ENCODE measurements at regions not wholly inside any gene's neighbourhood (a gene's known extent, or its start where the extent isn't known, plus 50 kb on each side); places are given as distances from the start of the nearest gene placed in this dataset.
"Not testable (repeated sequence)": the region's sequence is repeated elsewhere in the genome, so short reads cannot be mapped to it uniquely, and the experiment has no call there.

DNA sequence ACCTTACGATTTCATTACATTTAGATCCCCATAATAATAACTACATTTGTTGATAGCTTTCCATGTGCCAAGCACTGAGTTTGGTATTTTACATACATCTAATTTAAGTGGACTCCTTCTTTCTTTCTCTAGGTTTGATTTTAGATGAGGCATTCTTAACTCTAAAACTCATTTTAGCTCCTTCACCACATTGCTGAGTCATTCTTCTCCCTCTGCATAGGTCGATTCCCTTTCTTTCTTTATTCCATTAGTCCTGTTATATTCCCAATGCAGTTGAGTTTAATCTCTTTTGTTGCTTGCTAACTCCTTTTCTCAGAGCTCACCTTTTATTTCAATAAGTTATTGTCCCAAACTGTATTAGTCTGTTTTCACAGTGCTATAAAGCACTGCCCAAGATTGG is 329.8 kb downstream of the TAF11L14 start:
- DNase-seq (ENCODE audit: low spot score in 2 of 2), result no peak

DNA sequence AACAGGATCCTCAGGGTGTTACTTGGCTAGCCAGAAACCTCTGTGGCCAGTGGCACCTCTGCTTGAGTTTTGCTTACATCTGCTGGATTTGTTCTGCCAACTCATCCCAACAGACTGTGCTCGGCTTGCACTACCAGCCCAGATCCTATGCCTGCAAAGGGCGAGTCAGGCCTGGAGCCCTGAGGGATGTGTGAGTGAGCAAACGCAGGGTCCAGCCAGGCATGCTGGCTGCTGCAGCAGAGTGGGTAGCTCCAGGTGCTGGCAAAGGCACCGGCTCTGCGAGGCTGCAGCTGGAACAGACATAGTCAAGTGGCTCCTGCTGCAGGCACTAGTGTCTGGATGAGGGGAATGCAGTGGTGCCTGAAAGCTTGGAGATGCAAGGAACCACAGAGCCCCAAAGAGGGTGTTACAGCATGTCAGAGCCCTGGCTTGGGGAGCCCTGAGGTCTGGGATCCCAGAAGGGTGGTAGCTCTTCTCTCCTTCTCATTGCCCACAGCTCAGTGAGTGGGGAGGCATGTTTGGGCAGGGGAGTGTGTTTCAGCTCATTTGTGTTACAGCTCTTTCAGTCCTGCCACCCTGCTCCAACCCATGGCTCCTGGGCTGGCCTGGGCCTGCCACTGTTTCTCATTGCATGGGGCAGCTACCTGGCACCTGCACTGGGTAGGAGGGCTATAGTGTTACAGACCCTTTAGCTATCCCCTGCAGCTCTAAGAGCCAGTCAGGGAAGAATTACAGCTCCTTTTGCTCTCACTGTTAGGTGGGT is 332.6 kb downstream of the TAF11L14 start:
- Mint-ChIP-seq H3K9me3 (peaks cover 10% of the 10 kb centered on the region), H3K27ac (no peak overlapping the region), H3K4me1 (no peaks in the 10 kb centered on the region), H3K36me3 (no peaks in the 10 kb centered on the region), H3K4me3 (no peak overlapping the region), H3K27me3 (peaks cover 2% of the 10 kb centered on the region)
- DNase-seq (ENCODE audit: low spot score in 2 of 2) (no peak), ATAC-seq (ENCODE audit: low read depth) (no peak)

More for the DNA sequence above, 329.8 kb downstream of the TAF11L14 start:
- Mint-ChIP-seq H3K27ac (no peak overlapping the region), H3K36me3 (no peaks in the 10 kb centered on the region), H3K4me1 (no peaks in the 10 kb centered on the region), H3K27me3 (peaks cover 2% of the 10 kb centered on the region), H3K4me3 (no peak overlapping the region), H3K9me3 (peaks cover 8% of the 10 kb centered on the region)
- no peak for ATAC-seq (ENCODE audit: low read depth)

DNA sequence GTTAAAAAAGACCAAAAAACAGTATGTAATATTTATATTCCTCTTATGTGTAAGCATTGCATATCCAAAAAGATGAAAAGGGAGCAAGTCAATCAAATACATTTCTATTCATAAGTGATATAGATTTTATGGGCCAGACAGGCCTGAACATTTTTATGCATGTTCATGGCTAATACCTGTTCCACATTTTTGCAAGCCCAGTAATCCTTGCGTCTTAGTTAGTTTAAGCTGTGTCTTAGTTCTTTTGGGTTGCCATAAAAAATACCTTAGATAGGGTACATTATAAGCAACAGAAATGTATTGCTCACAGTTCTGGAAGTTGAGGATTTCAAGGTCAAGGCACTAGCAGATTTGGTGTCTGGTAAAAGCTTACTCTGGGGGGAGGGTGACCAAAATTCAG is 342.1 kb downstream of the TAF11L14 start:
- DNase-seq (ENCODE audit: low spot score in 2 of 2) (no peak), ATAC-seq (ENCODE audit: low read depth) (no peak)
- Mint-ChIP-seq H3K9me3 (no peaks in the 10 kb centered on the region), H3K4me1 (no peaks in the 10 kb centered on the region), H3K4me3 (no peak overlapping the region), H3K27me3 (peaks cover 3% of the 10 kb centered on the region), H3K27ac (no peak overlapping the region), H3K36me3 (no peaks in the 10 kb centered on the region)

DNA sequence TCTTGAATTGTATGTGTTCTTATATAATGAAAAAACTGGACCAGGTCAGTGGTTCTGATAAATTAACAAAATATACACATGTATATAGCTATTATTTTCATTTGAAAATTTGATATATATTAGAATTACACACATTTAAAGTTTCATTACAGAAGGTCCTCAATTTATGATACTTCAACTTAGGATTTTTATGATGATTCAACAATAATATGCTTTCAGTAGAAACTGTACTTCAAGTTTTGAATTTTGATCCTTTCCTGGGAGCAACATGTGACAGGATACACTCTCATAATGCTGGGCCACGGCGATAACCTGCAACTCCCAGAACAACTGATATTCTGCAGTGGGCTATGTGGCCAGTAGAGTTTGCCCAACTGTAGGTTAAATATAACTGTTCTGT is 344.7 kb downstream of the TAF11L14 start:
- ATAC-seq (ENCODE audit: low read depth), result no peak
- H3K4me1 Mint-ChIP-seq, result no peaks in the 10 kb centered on the region
- H3K9me3 Mint-ChIP-seq, result no peaks in the 10 kb centered on the region

DNA sequence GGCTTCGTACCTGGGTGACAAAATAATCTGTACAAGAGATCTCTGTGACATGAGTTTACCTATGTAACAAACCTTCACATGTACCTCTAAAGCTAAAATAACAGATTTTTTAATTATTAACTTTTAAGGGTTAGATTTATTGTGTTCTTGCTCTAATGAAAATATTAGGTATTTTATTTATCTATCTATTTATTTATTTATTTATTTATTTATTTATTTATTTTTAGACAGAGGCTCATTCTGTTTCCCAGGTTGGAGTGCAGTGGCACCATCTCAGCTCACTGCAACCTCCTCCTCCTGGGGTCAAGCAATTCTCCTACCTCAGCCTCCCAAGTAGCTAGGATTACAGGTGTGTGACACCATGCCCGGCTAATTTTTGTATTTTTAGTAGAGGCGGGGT is 348.4 kb downstream of the TAF11L14 start:
- not testable (repeated sequence) for H3K4me1 Mint-ChIP-seq; DNase-seq (ENCODE audit: low spot score in 2 of 2); H3K27me3 Mint-ChIP-seq; H3K36me3 Mint-ChIP-seq; H3K4me3 Mint-ChIP-seq; ATAC-seq (ENCODE audit: low read depth); H3K9me3 Mint-ChIP-seq; H3K27ac Mint-ChIP-seq

More for the DNA sequence above, 344.7 kb downstream of the TAF11L14 start:
- Mint-ChIP-seq H3K27me3 (no peaks in the 10 kb centered on the region), H3K4me3 (no peak overlapping the region), H3K36me3 (no peaks in the 10 kb centered on the region), H3K27ac (no peak overlapping the region)
- DNase-seq (ENCODE audit: low spot score in 2 of 2), result no peak

DNA sequence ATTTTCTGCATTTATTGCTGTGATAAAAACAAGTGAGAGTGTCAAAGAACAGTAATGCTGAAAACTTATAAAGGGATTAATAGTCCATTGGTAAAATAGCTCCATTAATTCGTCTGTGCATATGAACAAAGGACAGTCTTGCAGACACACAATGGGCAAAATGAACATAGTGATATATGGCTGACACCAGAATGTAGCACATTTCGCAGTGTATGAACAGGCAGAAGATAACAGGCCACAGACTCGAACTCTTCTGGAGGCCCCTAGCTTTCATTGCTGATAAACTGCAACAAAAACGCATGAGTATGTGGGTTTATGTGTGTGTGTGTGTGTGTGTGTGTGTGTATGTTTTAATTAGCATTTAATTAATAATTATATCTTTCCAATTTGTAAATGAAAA is 354.8 kb downstream of the TAF11L14 start:
- ATAC-seq (ENCODE audit: low read depth) (no peak), DNase-seq (ENCODE audit: low spot score in 2 of 2) (no peak)
- Mint-ChIP-seq H3K9me3 (no peaks in the 10 kb centered on the region), H3K27me3 (no peaks in the 10 kb centered on the region), H3K4me1 (no peaks in the 10 kb centered on the region), H3K4me3 (no peak overlapping the region), H3K27ac (no peak overlapping the region), H3K36me3 (no peaks in the 10 kb centered on the region)

DNA sequence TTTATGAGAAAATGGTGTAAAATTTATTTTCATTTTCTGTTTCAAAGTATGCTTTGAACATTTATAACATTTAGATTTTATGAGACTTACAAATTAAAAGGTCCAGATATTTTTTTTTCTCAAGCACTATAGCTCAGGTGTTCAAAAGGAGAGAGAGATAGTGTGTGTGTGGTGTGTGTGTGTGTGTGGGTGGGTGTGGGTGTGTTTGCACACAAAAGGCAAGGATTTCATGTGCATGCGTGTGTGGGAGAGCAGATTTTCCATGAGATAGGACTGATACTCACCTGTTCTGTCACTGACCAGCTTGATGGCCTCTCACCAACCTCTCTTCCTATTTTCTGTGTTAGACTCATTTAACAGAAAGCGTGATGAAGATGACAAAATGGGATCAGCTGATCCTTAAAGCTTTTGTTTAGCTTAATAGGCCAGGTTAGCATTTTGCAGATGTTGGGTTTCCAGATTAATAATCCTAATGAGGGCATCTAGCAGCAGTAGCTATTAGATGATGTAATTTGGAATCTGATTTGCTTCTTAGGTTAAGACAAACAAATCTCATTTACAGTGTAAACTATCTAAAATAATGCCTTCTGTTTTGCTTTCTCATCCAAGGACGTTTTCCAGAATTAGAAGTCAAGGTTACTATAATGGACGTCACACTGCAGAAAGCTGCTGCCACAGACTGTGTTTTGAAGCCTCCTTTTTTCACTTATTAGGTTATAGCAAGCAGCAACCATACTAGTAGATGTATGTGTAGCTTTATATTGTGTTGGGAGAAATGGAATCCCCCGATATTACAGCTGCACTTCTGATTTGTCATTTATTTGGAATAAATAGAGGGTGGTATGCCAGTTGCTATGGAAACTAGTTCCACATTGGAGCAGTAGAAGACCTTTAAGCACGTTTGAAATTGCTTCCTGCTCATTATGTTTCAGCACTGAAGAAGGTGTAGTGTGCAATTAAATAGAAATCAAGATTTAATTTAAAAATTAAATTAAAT is 355.6 kb downstream of the TAF11L14 start:
- ATAC-seq (ENCODE audit: low read depth), result no peak
- Mint-ChIP-seq H3K36me3 (no peaks in the 10 kb centered on the region), H3K9me3 (no peaks in the 10 kb centered on the region), H3K4me3 (no peak overlapping the region), H3K4me1 (no peaks in the 10 kb centered on the region), H3K27me3 (no peaks in the 10 kb centered on the region), H3K27ac (no peak overlapping the region)
- no peak for DNase-seq (ENCODE audit: low spot score in 2 of 2)

DNA sequence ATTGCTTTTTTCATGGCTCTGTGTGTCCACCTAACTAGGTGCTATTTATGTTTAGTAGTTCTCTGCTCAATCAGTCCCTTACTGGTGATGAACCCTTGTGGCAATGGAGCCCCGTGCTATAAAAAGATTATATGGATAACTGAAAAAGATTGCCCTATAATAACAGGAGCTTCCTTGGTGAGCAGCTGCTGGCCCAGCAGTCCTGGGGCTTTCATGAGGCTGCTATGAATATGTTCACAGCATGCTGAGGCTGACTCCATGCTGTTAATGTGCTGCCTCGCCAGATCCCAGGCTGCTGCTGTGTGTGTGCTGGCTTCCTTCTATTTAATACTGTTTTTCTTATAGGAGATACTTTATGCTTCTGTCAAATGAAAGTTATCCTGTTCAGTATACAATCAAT is 357.5 kb downstream of the TAF11L14 start:
- Mint-ChIP-seq H3K36me3 (no peaks in the 10 kb centered on the region), H3K27ac (no peak overlapping the region), H3K9me3 (no peaks in the 10 kb centered on the region), H3K27me3 (no peaks in the 10 kb centered on the region), H3K4me1 (no peaks in the 10 kb centered on the region), H3K4me3 (no peak overlapping the region)
- ATAC-seq (ENCODE audit: low read depth) (no peak), DNase-seq (ENCODE audit: low spot score in 2 of 2) (no peak)

DNA sequence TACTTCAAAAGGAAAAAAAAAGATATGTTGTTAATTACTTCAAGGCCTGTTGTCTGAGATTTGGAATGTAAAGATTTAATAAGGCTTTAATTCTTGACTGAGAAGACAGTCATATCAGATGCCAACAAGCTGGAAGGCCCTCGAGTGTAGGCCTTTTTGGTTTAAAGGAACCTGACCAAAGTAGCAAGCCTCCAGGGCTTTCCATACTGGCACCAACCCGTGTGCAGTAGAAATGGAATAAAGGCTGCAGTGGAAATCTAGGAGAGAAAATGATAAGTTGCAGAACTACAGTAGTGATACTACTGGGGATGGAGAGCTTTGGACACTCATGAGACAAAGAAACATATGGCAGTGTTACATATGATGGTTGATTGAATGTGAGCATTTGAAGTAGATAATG is 358.0 kb downstream of the TAF11L14 start:
- ATAC-seq (ENCODE audit: low read depth), result no peak
- H3K36me3 Mint-ChIP-seq, result no peaks in the 10 kb centered on the region
- H3K27ac Mint-ChIP-seq, result no peak overlapping the region
- no peaks in the 10 kb centered on the region for H3K4me1 Mint-ChIP-seq
- DNase-seq (ENCODE audit: low spot score in 2 of 2), result no peak
- H3K27me3 Mint-ChIP-seq, result no peaks in the 10 kb centered on the region
- no peaks in the 10 kb centered on the region for H3K9me3 Mint-ChIP-seq
- no peak overlapping the region for H3K4me3 Mint-ChIP-seq

DNA sequence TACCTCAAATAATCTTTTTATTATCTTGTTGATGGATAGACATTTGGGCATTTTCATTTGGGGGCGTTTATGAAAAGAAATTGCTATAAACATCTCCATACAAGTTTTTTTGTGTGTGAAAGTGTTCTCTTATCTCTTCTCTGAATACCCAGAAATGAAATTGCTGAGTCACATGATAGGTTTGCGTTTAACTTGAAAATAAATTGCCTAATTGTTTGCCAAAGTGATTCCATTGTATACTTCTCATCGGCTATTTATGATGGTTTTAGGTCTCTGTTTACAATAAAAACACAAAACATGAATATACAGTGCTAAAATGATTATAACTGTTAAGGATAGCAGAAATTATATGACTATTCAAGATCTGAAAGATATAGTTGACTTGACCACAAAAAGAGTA is 361.7 kb downstream of the TAF11L14 start:
- DNase-seq (ENCODE audit: low spot score in 2 of 2) (no peak), ATAC-seq (ENCODE audit: low read depth) (no peak)
- Mint-ChIP-seq H3K36me3 (no peaks in the 10 kb centered on the region), H3K4me1 (no peaks in the 10 kb centered on the region), H3K27me3 (no peaks in the 10 kb centered on the region), H3K4me3 (no peak overlapping the region), H3K9me3 (no peaks in the 10 kb centered on the region), H3K27ac (no peak overlapping the region)

DNA sequence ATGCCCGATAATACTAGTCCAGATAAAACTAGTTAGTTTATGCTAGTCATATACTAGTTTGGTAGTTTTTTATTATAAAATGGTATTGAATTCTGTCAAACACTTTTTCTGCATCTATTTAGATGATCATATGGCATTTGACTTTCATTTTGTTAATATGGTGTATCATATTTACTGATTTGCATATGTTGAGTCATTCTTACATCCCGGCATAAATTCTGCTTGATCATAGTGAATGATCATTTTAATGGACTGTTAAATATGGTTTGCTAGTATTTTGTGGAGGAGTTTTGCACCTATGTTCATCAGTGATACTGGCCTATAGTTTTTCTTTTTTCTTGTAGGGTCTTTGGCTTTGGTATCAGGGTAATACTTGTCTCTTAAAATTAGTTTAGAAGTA is 365.6 kb downstream of the TAF11L14 start:
- ATAC-seq (ENCODE audit: low read depth) (no peak), DNase-seq (ENCODE audit: low spot score in 2 of 2) (no peak)
- Mint-ChIP-seq H3K27ac (no peak overlapping the region), H3K27me3 (peaks cover 1% of the 10 kb centered on the region), H3K9me3 (no peaks in the 10 kb centered on the region), H3K4me3 (no peak overlapping the region), H3K36me3 (no peaks in the 10 kb centered on the region), H3K4me1 (no peaks in the 10 kb centered on the region)

DNA sequence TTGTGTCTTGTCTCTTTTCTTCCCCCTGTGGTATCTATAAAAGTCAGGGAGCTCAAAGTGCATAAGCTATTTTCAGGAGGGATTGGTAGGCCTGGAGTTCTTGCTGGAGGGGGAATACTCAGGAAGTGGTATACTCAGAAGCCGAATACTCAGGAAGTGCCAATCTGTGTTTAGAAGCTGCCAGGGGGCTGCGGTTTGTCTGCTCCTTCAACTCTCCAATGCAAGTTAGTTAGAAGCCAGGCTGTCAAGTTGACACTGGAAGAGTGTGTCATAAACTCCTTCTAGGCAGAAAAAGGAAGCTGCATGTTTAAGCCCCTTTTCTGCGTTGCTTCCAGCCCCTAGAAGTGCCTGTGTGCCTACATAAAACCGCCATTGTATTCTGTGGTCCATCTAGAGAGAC is 366.5 kb downstream of the TAF11L14 start:
- no peaks in the 10 kb centered on the region for H3K4me1 Mint-ChIP-seq
- H3K9me3 Mint-ChIP-seq, result peaks cover 3% of the 10 kb centered on the region
- DNase-seq (ENCODE audit: low spot score in 2 of 2), result no peak
- H3K36me3 Mint-ChIP-seq, result no peaks in the 10 kb centered on the region
- no peak for ATAC-seq (ENCODE audit: low read depth)
- no peak overlapping the region for H3K4me3 Mint-ChIP-seq
- no peak overlapping the region for H3K27ac Mint-ChIP-seq
- H3K27me3 Mint-ChIP-seq, result peaks cover 1% of the 10 kb centered on the region

DNA sequence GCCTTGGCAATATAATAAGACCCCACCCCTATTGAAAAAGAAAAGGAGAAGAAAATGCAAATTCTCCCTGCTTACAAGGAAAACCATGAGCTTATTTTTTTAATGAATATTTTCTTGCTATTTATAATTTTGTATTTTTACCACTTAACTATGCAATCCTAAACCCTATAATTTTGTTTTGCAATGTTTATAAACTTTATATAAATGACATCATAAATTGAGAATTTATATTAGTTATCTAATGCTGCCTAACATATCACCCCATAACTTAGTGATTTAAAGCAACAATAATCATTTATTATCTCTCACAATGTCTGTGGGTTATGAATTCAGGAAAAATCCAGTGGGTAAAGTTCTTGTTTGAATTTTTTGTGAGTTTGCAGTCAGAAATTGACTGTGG is 369.1 kb downstream of the TAF11L14 start:
- peaks cover 1% of the 10 kb centered on the region for H3K27me3 Mint-ChIP-seq
- no peak for ATAC-seq (ENCODE audit: low read depth)
- H3K4me3 Mint-ChIP-seq, result no peak overlapping the region
- no peak overlapping the region for H3K27ac Mint-ChIP-seq
- H3K4me1 Mint-ChIP-seq, result no peaks in the 10 kb centered on the region
- H3K9me3 Mint-ChIP-seq, result peaks cover 4% of the 10 kb centered on the region
- no peak for DNase-seq (ENCODE audit: low spot score in 2 of 2)
- H3K36me3 Mint-ChIP-seq, result no peaks in the 10 kb centered on the region

DNA sequence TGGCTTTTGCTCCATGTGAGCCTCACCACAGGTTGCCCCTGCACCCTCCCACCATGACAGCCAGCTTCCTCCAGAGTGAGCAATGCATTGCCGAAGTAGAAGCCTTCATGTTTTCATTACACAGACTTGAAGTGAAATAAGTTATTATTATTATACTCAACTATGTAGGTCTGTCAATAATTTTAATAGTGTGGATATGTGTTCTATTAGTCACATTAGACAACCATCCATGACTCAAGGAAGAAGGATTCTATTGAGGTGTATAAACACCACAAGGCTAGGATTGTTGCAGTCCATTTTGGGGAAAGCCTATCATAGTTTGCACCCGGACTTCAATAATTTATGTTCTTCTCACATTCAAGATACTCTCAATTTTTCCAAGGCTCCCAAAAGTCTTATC is 369.5 kb downstream of the TAF11L14 start:
- DNase-seq (ENCODE audit: low spot score in 2 of 2) (no peak), ATAC-seq (ENCODE audit: low read depth) (no peak)
- Mint-ChIP-seq H3K36me3 (no peaks in the 10 kb centered on the region), H3K9me3 (peaks cover 4% of the 10 kb centered on the region), H3K4me3 (no peak overlapping the region), H3K4me1 (no peaks in the 10 kb centered on the region), H3K27me3 (peaks cover 1% of the 10 kb centered on the region), H3K27ac (no peak overlapping the region)
